Stimulated activated CD4-positive, alpha-beta T cell treated with anti-CD3 and anti-CD28 coated beads, TNF-alpha, amount 100 ng/mL, for 4 hours (primary cell): ENCODE measurements at regions not wholly inside any gene's neighbourhood (a gene's known extent, or its start where the extent isn't known, plus 50 kb on each side); places are given as distances from the start of the nearest gene placed in this dataset.
"Not testable (repeated sequence)": the region's sequence is repeated elsewhere in the genome, so short reads cannot be mapped to it uniquely, and the experiment has no call there.

Experiments
- DNase-seq, 3 experiments: peaks; one replicate each; pipeline ENCODE4 v3.0.0-alpha.2; 2020; ENCODE audit warnings: low read depth in 3 of 3

GRCh38 chr5:90338712-90339372 lies 70.7 kb downstream of the CETN3 start:
- no peak for DNase-seq

GRCh38 chr5:90337449-90338052 lies 72.0 kb downstream of the CETN3 start:
- no peak for DNase-seq

- no peak for DNase-seq
Measured at GRCh38 chr5:90336752-90337151, 72.8 kb downstream of the CETN3 start.

GRCh38 chr5:90334741-90335140 lies 74.8 kb downstream of the CETN3 start:
- DNase-seq, result no peak

- no peak for DNase-seq
Measured at GRCh38 chr5:90329911-90330310, 79.6 kb downstream of the CETN3 start.

GRCh38 chr5:90326995-90327394 lies 82.6 kb downstream of the CETN3 start:
- no peak for DNase-seq

GRCh38 chr5:90325093-90325492 lies 84.5 kb downstream of the CETN3 start:
- no peak for DNase-seq

GRCh38 chr5:90320348-90320747 lies 89.2 kb downstream of the CETN3 start:
- DNase-seq, result not testable (repeated sequence)

GRCh38 chr5:90312027-90312426 lies 97.5 kb downstream of the CETN3 start:
- no peak for DNase-seq

- DNase-seq, result no peak
Measured at GRCh38 chr5:90311401-90311800, 98.2 kb downstream of the CETN3 start.

- DNase-seq, result no peak
Measured at GRCh38 chr5:90308787-90309585, 100.6 kb downstream of the CETN3 start.

GRCh38 chr5:90307782-90308181 lies 101.8 kb downstream of the CETN3 start:
- DNase-seq, result no peak

- no peak for DNase-seq
Measured at GRCh38 chr5:90307322-90307721, 102.2 kb downstream of the CETN3 start.

- no peak for DNase-seq
Measured at GRCh38 chr5:90306613-90307012, 102.9 kb downstream of the CETN3 start.

- DNase-seq, result no peak
Measured at GRCh38 chr5:90305041-90305720, 104.4 kb downstream of the CETN3 start.

GRCh38 chr5:90301248-90301647 lies 108.3 kb downstream of the CETN3 start:
- no peak for DNase-seq

GRCh38 chr5:90297045-90297764 lies 112.4 kb downstream of the CETN3 start:
- no peak for DNase-seq

- no peak for DNase-seq
Measured at GRCh38 chr5:90294604-90295003, 115.0 kb downstream of the CETN3 start.

- DNase-seq, result no peak
Measured at GRCh38 chr5:90293931-90294330, 115.6 kb downstream of the CETN3 start.

- no peak for DNase-seq
Measured at GRCh38 chr5:90290648-90291047, 118.9 kb downstream of the CETN3 start.

GRCh38 chr5:90289837-90290236 lies 119.7 kb downstream of the CETN3 start:
- no peak for DNase-seq

GRCh38 chr5:90287036-90287435 lies 122.5 kb downstream of the CETN3 start:
- DNase-seq, result no peak
